GM23248 (cell line): ENCODE measurements at regions not wholly inside any gene's neighbourhood (a gene's known extent, or its start where the extent isn't known, plus 50 kb on each side); places are given as distances from the start of the nearest gene placed in this dataset.

Experiments
- EZH2 ChIP-seq: fragments of 200-600 bp; sonication (generic); IDR thresholded peaks from 2 replicates; pipeline ENCODE4 v1.6.1; 2018; ENCODE audit warnings: antibody characterized with exemption, mild to moderate bottlenecking; ENCODE audit not compliant: insufficient read depth, poor library complexity, severe bottlenecking
- EZH2phosphoT487 ChIP-seq: fragments of 200-600 bp; sonication (generic); IDR thresholded peaks from 2 replicates; pipeline ENCODE4 v1.6.1; 2018; ENCODE audit warnings: antibody characterized with exemption, moderate library complexity, mild to moderate bottlenecking, low read depth; ENCODE audit not compliant: insufficient read depth

DNA sequence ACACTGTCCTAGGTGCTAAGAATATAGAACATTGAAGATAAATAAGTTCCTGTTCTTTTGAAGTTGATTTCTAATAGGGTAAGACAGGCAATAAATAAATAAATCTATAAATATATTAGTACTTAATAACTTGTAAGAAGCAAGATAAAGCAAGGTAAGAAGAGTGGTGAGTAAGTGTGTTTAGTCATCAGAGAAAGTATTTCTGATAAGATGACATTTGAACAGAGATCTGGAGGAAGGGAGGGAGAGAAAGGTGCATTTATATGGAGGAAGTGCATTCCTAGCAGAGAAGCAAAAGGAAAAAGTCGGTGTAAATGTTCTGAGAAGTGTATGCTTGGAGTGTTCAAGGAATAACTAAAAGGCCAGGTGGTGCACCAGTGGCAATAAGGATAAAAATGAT, 184.4 kb upstream of the GRIP1 start:
- TF ChIP-seq EZH2 (no peak), EZH2phosphoT487 (no peak)
